Mammary epithelial cell (primary cell): ENCODE measurements at regions not wholly inside any gene's neighbourhood (a gene's known extent, or its start where the extent isn't known, plus 50 kb on each side); places are given as distances from the start of the nearest gene placed in this dataset.

Source experiments
- CTCF ChIP-seq, 2 donors: IDR thresholded peaks in 1 of 2; conservative IDR thresholded peaks in 1 of 2; 2 replicates each; pipeline ENCODE4 v1.5.1; 2011 to 2012; ENCODE audit warnings: inconsistent platforms in 2 of 2, low read length in 2 of 2, mild to moderate bottlenecking in 2 of 2, control low read depth in 1 of 2, low read depth in 1 of 2; ENCODE audit not compliant: insufficient read depth in 1 of 2; ENCODE audit errors: extremely low read depth in 1 of 2
- EZH2 ChIP-seq: IDR thresholded peaks from 2 replicates; pipeline ENCODE4 v1.6.1; 2012; ENCODE audit warnings: low read length, inconsistent platforms, borderline replicate concordance

- TF ChIP-seq CTCF (conservative IDR thresholded peaks at IDR 0.05 in 1 of 2, IDR thresholded peaks at IDR 0.05 in 1 of 2; ENCODE audit: extremely low read depth in 1 of 2, insufficient read depth in 1 of 2, low read depth in 1 of 2, low read length in 2 of 2) = no peak
- TF ChIP-seq EZH2 = no peak
These were observed 2662.9 kb upstream of the PCDH20 start for GRCh38 chr13:64078480-64078936.
